GM12878 (cell line): ENCODE measurements at regions not wholly inside any gene's neighbourhood (a gene's known extent, or its start where the extent isn't known, plus 50 kb on each side); places are given as distances from the start of the nearest gene placed in this dataset.

Experiments
- CREM ChIP-seq: IDR thresholded peaks from 2 replicates; pipeline ENCODE4 v1.6.1; 2014; ENCODE audit warnings: antibody characterized with exemption, low read depth
- CTCF ChIP-seq, 3 experiments: IDR thresholded peaks in 2 of 3; conservative IDR thresholded peaks in 1 of 3; 2 replicates each; pipeline ENCODE4 v1.5.1; 2011; ENCODE audit warnings: low read depth in 3 of 3, low read length in 3 of 3, mild to moderate bottlenecking in 3 of 3, control low read depth in 2 of 3, moderate library complexity in 2 of 3, inconsistent platforms in 1 of 3, mixed read lengths in 1 of 3; ENCODE audit not compliant: control insufficient read depth in 2 of 3, insufficient read depth in 1 of 3; ENCODE audit errors: extremely low read depth in 1 of 3
- EZH2 ChIP-seq: IDR thresholded peaks from 2 replicates; pipeline ENCODE4 v1.6.1; 2012; ENCODE audit warnings: low read depth, mild to moderate bottlenecking, control low read depth, inconsistent platforms, low read length, borderline replicate concordance; ENCODE audit not compliant: control insufficient read depth
- GABPA ChIP-seq: IDR thresholded peaks from 2 replicates; pipeline ENCODE4 v1.6.1; 2014; ENCODE audit warnings: antibody characterized with exemption, low read depth, mild to moderate bottlenecking, inconsistent platforms
- KDM1A ChIP-seq: fragments of 200-600 bp; sonication (generic); IDR thresholded peaks from 2 replicates; pipeline ENCODE4 v1.6.1; 2016; ENCODE audit warnings: borderline replicate concordance
- MYC ChIP-seq: IDR thresholded peaks from 2 replicates; pipeline ENCODE4 v1.6.1; 2011; ENCODE audit warnings: mild to moderate bottlenecking, low read length, moderate library complexity, inconsistent platforms; ENCODE audit not compliant: insufficient read depth, insufficient replicate concordance, insufficient read length, severe bottlenecking
- NFXL1 ChIP-seq: fragments of 450-650 bp; IDR thresholded peaks from 2 replicates; pipeline ENCODE4 v1.6.1; 2017; ENCODE audit warnings: antibody characterized with exemption, mild to moderate bottlenecking, borderline replicate concordance
- POLR2A ChIP-seq: IDR thresholded peaks from 2 replicates; pipeline ENCODE4 v1.6.1; 2011; ENCODE audit warnings: low read depth, mild to moderate bottlenecking, low read length
- RCOR1 ChIP-seq: conservative IDR thresholded peaks from 2 replicates; pipeline ENCODE4 v1.6.1; 2012; ENCODE audit warnings: low read depth, low read length, improper control_type of control experiment
- RELA ChIP-seq: fragments of 450-650 bp; IDR thresholded peaks from 2 replicates; pipeline ENCODE4 v1.8.0; 2014; ENCODE audit warnings: borderline replicate concordance; ENCODE audit not compliant: partially characterized antibody
- SIN3A ChIP-seq: IDR thresholded peaks from 2 replicates; pipeline ENCODE4 v1.6.1; 2012; ENCODE audit warnings: low read depth, low read length, improper control_type of control experiment
- SMAD1 ChIP-seq: fragments of 450-650 bp; IDR thresholded peaks from 2 replicates; pipeline ENCODE4 v1.6.1; 2018; ENCODE audit warnings: mild to moderate bottlenecking, low read depth; ENCODE audit not compliant: partially characterized antibody
- STAT3 ChIP-seq: IDR thresholded peaks from 2 replicates; pipeline ENCODE4 v1.6.1; 2011; ENCODE audit warnings: low read depth, low read length, improper control_type of control experiment
- ZNF24 ChIP-seq: fragments of 450-650 bp; IDR thresholded peaks from 2 replicates; pipeline ENCODE4 v1.6.1; 2017; ENCODE audit warnings: antibody characterized with exemption, mild to moderate bottlenecking

GRCh38 chr14:85159726-85160125, 370.2 kb upstream of the FLRT2 start:
- no peak for TF ChIP-seq CTCF (IDR thresholded peaks at IDR 0.05 in 2 of 3, conservative IDR thresholded peaks at IDR 0.05 in 1 of 3; ENCODE audit: control insufficient read depth in 2 of 3, extremely low read depth in 1 of 3, insufficient read depth in 1 of 3, low read depth in 3 of 3, low read length in 3 of 3)
- no peak for TF ChIP-seq MYC
- no peak for TF ChIP-seq CREM
- no peak for TF ChIP-seq EZH2
- TF ChIP-seq ZNF24: no peak
- no peak for TF ChIP-seq KDM1A
- no peak for TF ChIP-seq STAT3
- TF ChIP-seq GABPA: no peak
- no peak for TF ChIP-seq NFXL1
- TF ChIP-seq SMAD1: no peak
- no peak for TF ChIP-seq RCOR1
- TF ChIP-seq RELA: no peak
- TF ChIP-seq POLR2A: no peak
- no peak for TF ChIP-seq SIN3A
